ENCODE measurements at regions not wholly inside any gene's neighbourhood (a gene's known extent, or its start where the extent isn't known, plus 50 kb on each side); places are given as distances from the start of the nearest gene placed in this dataset.

DNA sequence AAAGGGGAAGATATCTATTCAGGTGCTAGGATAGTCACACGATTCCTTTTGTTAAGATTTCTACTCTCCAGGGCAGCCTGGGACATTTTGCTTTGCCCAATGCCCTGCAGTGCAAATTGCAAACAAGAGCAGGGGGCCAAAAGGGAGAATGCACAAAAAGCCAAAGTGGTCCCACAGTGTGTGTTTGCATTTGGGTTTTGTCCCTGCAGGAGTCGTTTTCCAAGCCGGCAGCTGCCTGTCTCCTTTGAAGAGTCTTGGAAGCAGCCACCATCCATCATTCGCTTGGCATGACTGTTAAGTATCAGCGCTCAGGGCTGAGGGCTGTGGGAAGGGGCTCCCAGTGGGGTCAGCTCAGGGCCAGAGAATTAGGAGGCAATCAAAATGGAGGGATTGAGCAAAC lies 184.7 kb downstream of the MIAT start (continued):
- TF ChIP-seq BACH2 (CRISPR knock-in tag; IDR thresholded peaks at IDR 0.05; ENCODE audit: borderline replicate concordance) (no peak), ZFP3 (CRISPR knock-in tag; IDR thresholded peaks at IDR 0.05) (no peak), SNAI2 (CRISPR knock-in tag; IDR thresholded peaks at IDR 0.05) (no peak), ISL1 (CRISPR knock-in tag; IDR thresholded peaks at IDR 0.05) (no peak), PPARA (CRISPR knock-in tag; IDR thresholded peaks at IDR 0.05; ENCODE audit: borderline replicate concordance) (no peak), GLIS3 (CRISPR knock-in tag; IDR thresholded peaks at IDR 0.05) (no peak)
- TF ChIP-seq, protein P1, sequence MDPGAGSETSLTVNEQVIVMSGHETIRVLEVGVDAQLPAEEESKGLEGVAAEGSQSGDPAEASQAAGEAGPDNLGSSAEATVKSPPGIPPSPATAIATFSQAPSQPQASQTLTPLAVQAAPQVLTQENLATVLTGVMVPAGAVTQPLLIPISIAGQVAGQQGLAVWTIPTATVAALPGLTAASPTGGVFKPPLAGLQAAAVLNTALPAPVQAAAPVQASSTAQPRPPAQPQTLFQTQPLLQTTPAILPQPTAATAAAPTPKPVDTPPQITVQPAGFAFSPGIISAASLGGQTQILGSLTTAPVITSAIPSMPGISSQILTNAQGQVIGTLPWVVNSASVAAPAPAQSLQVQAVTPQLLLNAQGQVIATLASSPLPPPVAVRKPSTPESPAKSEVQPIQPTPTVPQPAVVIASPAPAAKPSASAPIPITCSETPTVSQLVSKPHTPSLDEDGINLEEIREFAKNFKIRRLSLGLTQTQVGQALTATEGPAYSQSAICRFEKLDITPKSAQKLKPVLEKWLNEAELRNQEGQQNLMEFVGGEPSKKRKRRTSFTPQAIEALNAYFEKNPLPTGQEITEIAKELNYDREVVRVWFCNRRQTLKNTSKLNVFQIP (CRISPR knock-in tag; IDR thresholded peaks at IDR 0.05; ENCODE audit: borderline replicate concordance, low read depth), result no peak

DNA sequence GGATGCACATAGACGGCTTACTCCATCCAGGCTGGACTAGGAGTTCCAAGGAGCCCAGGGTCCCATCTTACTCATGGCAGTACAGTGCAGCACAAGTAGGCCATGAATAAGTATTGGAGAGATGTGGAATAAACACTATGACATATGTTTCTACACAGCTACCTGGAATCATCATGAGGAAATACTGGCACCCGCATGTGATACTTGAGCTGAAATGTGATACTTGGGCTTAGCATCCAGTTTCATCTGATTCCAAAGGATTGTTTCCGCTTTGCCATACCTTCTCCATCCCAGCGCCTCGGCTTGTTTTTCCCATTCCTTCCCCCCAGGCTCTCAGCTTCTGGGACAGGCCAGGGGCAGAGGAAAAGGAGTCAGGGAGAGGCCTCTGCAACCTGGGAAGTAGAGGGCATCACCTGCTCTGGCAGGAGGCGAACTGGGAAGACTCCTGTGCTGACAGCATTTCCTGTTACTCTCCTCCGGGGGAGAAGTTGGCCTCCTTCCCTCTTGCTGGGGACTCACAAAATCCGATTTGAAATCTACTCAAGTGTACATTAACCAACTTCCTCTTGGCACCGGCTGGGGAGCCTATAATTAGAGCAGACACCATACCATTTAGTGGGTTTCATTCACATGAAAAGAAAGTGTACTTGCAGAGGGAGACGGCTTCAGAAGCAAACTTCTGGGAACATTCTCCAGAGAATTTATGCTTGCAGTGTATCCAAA lies 187.8 kb downstream of the MIAT start:
- ATAC-seq, result no peak
- TF ChIP-seq, protein P2, sequence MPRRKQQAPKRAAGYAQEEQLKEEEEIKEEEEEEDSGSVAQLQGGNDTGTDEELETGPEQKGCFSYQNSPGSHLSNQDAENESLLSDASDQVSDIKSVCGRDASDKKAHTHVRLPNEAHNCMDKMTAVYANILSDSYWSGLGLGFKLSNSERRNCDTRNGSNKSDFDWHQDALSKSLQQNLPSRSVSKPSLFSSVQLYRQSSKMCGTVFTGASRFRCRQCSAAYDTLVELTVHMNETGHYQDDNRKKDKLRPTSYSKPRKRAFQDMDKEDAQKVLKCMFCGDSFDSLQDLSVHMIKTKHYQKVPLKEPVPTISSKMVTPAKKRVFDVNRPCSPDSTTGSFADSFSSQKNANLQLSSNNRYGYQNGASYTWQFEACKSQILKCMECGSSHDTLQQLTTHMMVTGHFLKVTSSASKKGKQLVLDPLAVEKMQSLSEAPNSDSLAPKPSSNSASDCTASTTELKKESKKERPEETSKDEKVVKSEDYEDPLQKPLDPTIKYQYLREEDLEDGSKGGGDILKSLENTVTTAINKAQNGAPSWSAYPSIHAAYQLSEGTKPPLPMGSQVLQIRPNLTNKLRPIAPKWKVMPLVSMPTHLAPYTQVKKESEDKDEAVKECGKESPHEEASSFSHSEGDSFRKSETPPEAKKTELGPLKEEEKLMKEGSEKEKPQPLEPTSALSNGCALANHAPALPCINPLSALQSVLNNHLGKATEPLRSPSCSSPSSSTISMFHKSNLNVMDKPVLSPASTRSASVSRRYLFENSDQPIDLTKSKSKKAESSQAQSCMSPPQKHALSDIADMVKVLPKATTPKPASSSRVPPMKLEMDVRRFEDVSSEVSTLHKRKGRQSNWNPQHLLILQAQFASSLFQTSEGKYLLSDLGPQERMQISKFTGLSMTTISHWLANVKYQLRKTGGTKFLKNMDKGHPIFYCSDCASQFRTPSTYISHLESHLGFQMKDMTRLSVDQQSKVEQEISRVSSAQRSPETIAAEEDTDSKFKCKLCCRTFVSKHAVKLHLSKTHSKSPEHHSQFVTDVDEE (CRISPR knock-in tag; IDR thresholded peaks at IDR 0.05), result no peak
- TF ChIP-seq ZNF70 (CRISPR knock-in tag; IDR thresholded peaks at IDR 0.05) (no peak), CSDC2 (CRISPR knock-in tag; IDR thresholded peaks at IDR 0.05) (no peak), ESRRG (CRISPR knock-in tag; IDR thresholded peaks at IDR 0.05) (no peak), BACH2 (CRISPR knock-in tag; IDR thresholded peaks at IDR 0.05; ENCODE audit: borderline replicate concordance) (no peak), OSR1 (CRISPR knock-in tag; IDR thresholded peaks at IDR 0.05) (no peak), ZFP3 (CRISPR knock-in tag; IDR thresholded peaks at IDR 0.05) (no peak), ZNF565 (CRISPR knock-in tag; conservative IDR thresholded peaks at IDR 0.05; ENCODE audit: low read depth) (no peak), ZC3H10 (CRISPR knock-in tag; IDR thresholded peaks at IDR 0.05) (no peak), SNAI2 (CRISPR knock-in tag; IDR thresholded peaks at IDR 0.05) (no peak), RARB (CRISPR knock-in tag; IDR thresholded peaks at IDR 0.05) (no peak), TOX (CRISPR knock-in tag; IDR thresholded peaks at IDR 0.05; ENCODE audit: borderline replicate concordance) (no peak)
- TF ChIP-seq, protein P3, sequence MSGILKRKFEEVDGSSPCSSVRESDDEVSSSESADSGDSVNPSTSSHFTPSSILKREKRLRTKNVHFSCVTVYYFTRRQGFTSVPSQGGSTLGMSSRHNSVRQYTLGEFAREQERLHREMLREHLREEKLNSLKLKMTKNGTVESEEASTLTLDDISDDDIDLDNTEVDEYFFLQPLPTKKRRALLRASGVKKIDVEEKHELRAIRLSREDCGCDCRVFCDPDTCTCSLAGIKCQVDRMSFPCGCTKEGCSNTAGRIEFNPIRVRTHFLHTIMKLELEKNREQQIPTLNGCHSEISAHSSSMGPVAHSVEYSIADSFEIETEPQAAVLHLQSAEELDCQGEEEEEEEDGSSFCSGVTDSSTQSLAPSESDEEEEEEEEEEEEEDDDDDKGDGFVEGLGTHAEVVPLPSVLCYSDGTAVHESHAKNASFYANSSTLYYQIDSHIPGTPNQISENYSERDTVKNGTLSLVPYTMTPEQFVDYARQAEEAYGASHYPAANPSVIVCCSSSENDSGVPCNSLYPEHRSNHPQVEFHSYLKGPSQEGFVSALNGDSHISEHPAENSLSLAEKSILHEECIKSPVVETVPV (CRISPR knock-in tag; IDR thresholded peaks at IDR 0.05), result no peak
- TF ChIP-seq, protein P4, sequence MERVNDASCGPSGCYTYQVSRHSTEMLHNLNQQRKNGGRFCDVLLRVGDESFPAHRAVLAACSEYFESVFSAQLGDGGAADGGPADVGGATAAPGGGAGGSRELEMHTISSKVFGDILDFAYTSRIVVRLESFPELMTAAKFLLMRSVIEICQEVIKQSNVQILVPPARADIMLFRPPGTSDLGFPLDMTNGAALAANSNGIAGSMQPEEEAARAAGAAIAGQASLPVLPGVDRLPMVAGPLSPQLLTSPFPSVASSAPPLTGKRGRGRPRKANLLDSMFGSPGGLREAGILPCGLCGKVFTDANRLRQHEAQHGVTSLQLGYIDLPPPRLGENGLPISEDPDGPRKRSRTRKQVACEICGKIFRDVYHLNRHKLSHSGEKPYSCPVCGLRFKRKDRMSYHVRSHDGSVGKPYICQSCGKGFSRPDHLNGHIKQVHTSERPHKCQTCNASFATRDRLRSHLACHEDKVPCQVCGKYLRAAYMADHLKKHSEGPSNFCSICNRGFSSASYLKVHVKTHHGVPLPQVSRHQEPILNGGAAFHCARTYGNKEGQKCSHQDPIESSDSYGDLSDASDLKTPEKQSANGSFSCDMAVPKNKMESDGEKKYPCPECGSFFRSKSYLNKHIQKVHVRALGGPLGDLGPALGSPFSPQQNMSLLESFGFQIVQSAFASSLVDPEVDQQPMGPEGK (CRISPR knock-in tag; IDR thresholded peaks at IDR 0.05; ENCODE audit: borderline replicate concordance), result no peak

DNA sequence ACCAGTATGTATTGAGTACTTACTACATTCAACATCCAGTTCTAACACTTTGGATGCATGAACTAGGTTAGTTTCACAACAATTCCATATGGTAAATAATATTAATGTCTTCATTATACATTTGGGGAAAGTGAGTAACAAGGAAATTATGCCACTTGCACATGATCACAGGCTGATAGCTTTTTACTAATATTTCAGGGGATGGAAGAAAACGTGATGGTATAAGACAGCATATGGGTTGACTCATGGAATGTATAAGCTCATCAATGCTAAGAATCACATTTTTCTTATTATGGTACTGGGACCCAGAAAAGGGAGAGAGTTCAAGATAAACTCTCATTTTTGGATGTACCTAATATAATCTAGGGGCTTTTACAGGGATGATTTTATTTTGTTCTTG lies 188.7 kb downstream of the MIAT start:
- no peak for ATAC-seq
- TF ChIP-seq TOX (CRISPR knock-in tag; IDR thresholded peaks at IDR 0.05; ENCODE audit: borderline replicate concordance) (no peak), ZC3H10 (CRISPR knock-in tag; IDR thresholded peaks at IDR 0.05) (no peak), ZNF565 (CRISPR knock-in tag; conservative IDR thresholded peaks at IDR 0.05; ENCODE audit: low read depth) (no peak), BACH2 (CRISPR knock-in tag; IDR thresholded peaks at IDR 0.05; ENCODE audit: borderline replicate concordance) (no peak), RARB (CRISPR knock-in tag; IDR thresholded peaks at IDR 0.05) (no peak), ZNF70 (CRISPR knock-in tag; IDR thresholded peaks at IDR 0.05) (no peak), ZNF8 (CRISPR knock-in tag; IDR thresholded peaks at IDR 0.05) (no peak), ISL1 (CRISPR knock-in tag; IDR thresholded peaks at IDR 0.05) (no peak), PPARA (CRISPR knock-in tag; IDR thresholded peaks at IDR 0.05; ENCODE audit: borderline replicate concordance) (no peak), OSR1 (CRISPR knock-in tag; IDR thresholded peaks at IDR 0.05) (no peak), GLIS3 (CRISPR knock-in tag; IDR thresholded peaks at IDR 0.05) (no peak), CSDC2 (CRISPR knock-in tag; IDR thresholded peaks at IDR 0.05) (no peak), TCF4 (CRISPR knock-in tag; IDR thresholded peaks at IDR 0.05; ENCODE audit: borderline replicate concordance) (no peak), ARNTL (CRISPR knock-in tag; IDR thresholded peaks at IDR 0.05; ENCODE audit: borderline replicate concordance, low read depth) (no peak)
- TF ChIP-seq, protein P1 (CRISPR knock-in tag; IDR thresholded peaks at IDR 0.05; ENCODE audit: borderline replicate concordance, low read depth), result no peak
- TF ChIP-seq, protein P5, sequence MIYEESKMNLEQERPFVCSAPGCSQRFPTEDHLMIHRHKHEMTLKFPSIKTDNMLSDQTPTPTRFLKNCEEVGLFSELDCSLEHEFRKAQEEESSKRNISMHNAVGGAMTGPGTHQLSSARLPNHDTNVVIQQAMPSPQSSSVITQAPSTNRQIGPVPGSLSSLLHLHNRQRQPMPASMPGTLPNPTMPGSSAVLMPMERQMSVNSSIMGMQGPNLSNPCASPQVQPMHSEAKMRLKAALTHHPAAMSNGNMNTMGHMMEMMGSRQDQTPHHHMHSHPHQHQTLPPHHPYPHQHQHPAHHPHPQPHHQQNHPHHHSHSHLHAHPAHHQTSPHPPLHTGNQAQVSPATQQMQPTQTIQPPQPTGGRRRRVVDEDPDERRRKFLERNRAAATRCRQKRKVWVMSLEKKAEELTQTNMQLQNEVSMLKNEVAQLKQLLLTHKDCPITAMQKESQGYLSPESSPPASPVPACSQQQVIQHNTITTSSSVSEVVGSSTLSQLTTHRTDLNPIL (CRISPR knock-in tag; IDR thresholded peaks at IDR 0.05; ENCODE audit: low read depth), result no peak
- TF ChIP-seq, protein P2 (CRISPR knock-in tag; IDR thresholded peaks at IDR 0.05), result no peak
